SK-N-MC (cell line): ENCODE measurements at regions not wholly inside any gene's neighbourhood (a gene's known extent, or its start where the extent isn't known, plus 50 kb on each side); places are given as distances from the start of the nearest gene placed in this dataset.

ENCODE experiments used
- DNase-seq: peaks from one replicate; pipeline ENCODE4 v3.0.0-alpha.2; 2011; ENCODE audit warnings: low read depth, low spot score
- H3K27ac ChIP-seq: fragments of 200-600 bp; sonication (generic); 2 replicates; pipeline ENCODE4 v1.5.1; 2016; ENCODE audit warnings: mixed run types
- H3K36me3 ChIP-seq: fragments of 200-600 bp; sonication (generic); 2 replicates; pipeline ENCODE4 v1.6.1; 2017; ENCODE audit warnings: antibody characterized with exemption, low read length, mixed read lengths; ENCODE audit not compliant: insufficient read depth
- H3K4me3 ChIP-seq: fragments of 200-600 bp; sonication (generic); 2 replicates; pipeline ENCODE4 v1.5.1; 2016
- H3K9ac ChIP-seq: fragments of 200-600 bp; sonication (generic); 2 replicates; pipeline ENCODE4 v1.8.0; 2017; ENCODE audit warnings: mixed run types, mixed read lengths; ENCODE audit not compliant: insufficient read length
- H3K9me3 ChIP-seq: fragments of 200-600 bp; sonication (generic); 2 replicates; pipeline ENCODE4 v1.6.1; 2017; ENCODE audit warnings: low read depth, mild to moderate bottlenecking, antibody characterized with exemption, low read length, moderate library complexity, mixed read lengths
- EZH2 ChIP-seq: fragments of 200-600 bp; sonication (generic); IDR thresholded peaks from one replicate; pipeline ENCODE4 v1.6.1; 2017; ENCODE audit warnings: antibody characterized with exemption
- FOXP2 ChIP-seq: optimal IDR thresholded peaks from 2 replicates; pipeline ENCODE3; 2011; ENCODE audit warnings: mild to moderate bottlenecking, moderate library complexity; ENCODE audit not compliant: insufficient read depth; ENCODE audit errors: extremely low read length, control extremely low read depth
- POLR2AphosphoS5 ChIP-seq: IDR thresholded peaks from 2 replicates; pipeline ENCODE4 v1.6.1; 2012; ENCODE audit warnings: mild to moderate bottlenecking, low read depth, low read length, borderline replicate concordance

DNA sequence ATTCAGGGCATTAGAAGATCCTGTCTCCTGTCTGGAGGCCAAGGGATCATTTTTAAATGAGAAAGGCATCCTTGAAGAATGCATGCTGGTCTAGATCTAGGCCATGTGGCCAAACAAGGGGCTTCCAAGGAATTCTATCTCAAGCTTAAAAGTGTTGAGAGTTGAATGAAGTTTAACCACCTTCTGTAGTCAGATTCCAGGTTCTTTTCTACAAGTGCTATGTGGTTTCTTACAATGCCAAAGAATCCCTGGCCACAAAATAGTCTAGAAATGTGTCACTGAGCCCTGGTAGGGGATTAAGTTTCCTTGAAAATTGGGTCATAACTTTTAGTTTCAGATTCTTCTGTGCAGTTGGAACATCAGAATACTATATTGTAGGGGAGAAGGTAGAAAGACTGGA lies 640.7 kb upstream of the ACVR2A start:
- Histone ChIP-seq H3K4me3 (no peak overlapping the region), H3K27ac (no peak overlapping the region), H3K9ac (no peak overlapping the region), H3K9me3 (no peaks in the 10 kb centered on the region), H3K36me3 (no peaks in the 10 kb centered on the region)
- DNase-seq, result no peak
- TF ChIP-seq FOXP2 (no peak), EZH2 (no peak), POLR2AphosphoS5 (no peak)

DNA sequence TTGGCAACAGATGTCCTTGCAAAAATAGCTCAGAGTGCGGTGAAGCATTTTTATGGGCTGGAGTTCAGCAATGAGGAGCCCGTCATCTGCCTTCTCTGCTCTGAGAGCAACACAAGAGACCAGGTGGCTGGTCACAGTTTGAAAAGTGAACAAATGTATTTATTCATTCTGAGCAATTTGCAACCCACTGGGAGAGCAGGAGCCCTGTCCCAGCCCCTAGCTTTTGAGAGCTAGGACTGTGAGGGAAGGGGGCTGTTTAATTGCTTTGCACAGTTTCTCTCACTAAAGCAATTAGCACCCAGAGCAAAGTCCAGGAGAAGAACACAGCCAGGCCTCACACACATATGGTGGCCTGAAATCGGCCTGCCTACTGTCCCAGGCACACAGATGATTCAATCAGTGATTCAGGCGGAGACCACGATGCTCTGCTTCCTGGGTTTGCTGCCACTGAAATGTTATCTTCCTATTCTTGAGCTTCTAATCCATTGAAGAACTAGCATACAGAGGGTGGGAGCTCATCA lies 646.1 kb upstream of the ACVR2A start:
- no peak for TF ChIP-seq EZH2
- no peak for TF ChIP-seq POLR2AphosphoS5
- TF ChIP-seq FOXP2, result no peak
- no peak for DNase-seq
- Histone ChIP-seq H3K9ac (no peak overlapping the region), H3K9me3 (no peaks in the 10 kb centered on the region), H3K36me3 (no peaks in the 10 kb centered on the region), H3K4me3 (no peak overlapping the region), H3K27ac (no peak overlapping the region)

DNA sequence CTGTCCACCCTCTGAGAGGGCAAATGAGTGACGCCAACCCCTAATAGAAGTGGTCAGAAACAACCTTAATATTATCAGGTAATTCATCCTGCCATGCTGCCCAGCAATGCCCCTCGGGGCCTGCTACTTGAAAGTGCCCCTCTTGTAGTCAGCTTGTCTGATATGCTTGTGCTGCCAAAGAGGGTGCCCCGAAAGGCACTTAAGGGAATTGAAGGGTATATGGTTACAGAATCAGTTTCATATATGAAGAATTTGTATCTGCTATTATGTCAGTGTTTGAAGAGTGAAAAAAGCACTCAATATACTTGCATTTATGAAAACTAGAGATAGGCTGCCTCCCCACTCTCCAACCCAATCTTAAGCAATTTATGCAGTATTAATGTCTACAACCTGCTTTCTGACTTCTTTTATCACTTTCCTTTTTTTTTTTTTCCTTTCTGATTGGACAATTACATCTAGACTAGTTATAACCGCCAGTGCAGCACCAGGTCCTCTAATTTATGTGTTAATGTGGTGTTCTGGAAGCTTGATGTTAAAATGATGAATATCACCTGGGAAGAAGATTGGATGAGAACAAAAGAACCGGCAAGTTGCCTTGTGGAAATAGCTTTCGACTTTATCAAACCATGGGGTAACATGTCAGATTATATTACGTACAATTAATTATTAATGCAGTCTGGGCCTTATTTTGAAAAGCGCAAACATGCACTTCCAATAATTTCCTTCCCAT lies 646.9 kb upstream of the ACVR2A start:
- no peak for TF ChIP-seq EZH2
- no peak for TF ChIP-seq POLR2AphosphoS5
- no peak for TF ChIP-seq FOXP2
- Histone ChIP-seq H3K4me3 (no peak overlapping the region), H3K9me3 (no peaks in the 10 kb centered on the region; the same call in 1 of the 2 replicates), H3K36me3 (no peaks in the 10 kb centered on the region), H3K27ac (no peak overlapping the region), H3K9ac (no peak overlapping the region)
- DNase-seq, result no peak

DNA sequence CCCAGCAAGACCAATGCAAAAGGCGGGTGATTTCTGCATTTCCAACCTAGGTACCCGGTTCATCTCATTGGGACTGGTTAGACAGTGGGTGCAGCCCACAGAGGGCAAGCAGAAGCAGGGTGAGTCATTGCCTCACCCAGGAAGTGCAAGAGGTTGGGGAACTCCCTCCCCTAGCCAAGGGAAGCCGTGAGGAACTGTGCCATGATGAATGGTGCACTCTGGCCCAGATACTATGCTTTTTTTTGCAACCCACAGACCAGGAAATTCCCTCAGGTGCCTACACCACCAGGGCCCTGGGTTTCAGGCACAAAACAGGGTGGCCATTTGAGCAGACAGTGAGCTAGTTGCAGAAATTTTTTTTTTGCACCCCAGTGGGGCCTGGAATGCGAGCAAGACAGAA lies 662.6 kb upstream of the ACVR2A start:
- Histone ChIP-seq H3K9me3 (no peaks in the 10 kb centered on the region), H3K4me3 (no peak overlapping the region), H3K36me3 (no peaks in the 10 kb centered on the region), H3K27ac (no peak overlapping the region), H3K9ac (no peak overlapping the region)
- TF ChIP-seq FOXP2 (no peak), EZH2 (no peak), POLR2AphosphoS5 (no peak)
- DNase-seq, result no peak

DNA sequence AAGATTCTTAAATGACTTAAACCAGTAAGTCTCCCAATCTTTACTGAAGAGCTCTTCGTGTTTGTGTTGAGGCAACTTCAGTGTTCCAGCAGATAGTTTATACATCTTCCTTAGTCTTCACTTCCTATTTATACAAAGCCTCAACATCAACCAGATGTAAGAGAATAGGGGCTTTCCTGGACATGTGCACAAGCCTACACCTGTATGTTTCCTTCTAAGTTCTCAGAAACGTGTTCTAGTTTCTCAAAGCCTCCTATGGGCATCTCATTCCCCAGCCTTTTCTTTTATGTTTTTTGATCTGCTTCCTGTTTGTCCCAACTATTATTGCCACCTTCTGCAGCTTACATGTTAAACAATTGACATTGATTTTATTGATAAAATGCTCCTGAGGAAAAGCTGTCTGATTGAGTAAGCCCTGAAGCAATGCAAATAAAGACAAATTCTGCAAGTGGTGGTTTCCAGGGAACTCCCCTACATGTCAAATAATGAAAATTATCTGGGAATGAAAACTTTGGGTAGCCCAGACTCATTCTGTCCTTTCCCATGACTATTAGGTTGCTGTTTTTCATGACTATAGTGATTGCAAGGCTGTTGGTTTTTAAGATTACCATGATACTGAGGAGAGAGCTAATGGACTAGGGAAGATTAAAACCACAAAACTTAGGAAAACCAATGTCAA lies 663.3 kb upstream of the ACVR2A start:
- TF ChIP-seq EZH2 (no peak), FOXP2 (no peak), POLR2AphosphoS5 (no peak)
- no peaks in the 10 kb centered on the region for H3K36me3 ChIP-seq
- DNase-seq, result no peak
- H3K9ac ChIP-seq, result no peak overlapping the region
- no peak overlapping the region for H3K27ac ChIP-seq
- H3K4me3 ChIP-seq, result no peak overlapping the region
- no peaks in the 10 kb centered on the region for H3K9me3 ChIP-seq

DNA sequence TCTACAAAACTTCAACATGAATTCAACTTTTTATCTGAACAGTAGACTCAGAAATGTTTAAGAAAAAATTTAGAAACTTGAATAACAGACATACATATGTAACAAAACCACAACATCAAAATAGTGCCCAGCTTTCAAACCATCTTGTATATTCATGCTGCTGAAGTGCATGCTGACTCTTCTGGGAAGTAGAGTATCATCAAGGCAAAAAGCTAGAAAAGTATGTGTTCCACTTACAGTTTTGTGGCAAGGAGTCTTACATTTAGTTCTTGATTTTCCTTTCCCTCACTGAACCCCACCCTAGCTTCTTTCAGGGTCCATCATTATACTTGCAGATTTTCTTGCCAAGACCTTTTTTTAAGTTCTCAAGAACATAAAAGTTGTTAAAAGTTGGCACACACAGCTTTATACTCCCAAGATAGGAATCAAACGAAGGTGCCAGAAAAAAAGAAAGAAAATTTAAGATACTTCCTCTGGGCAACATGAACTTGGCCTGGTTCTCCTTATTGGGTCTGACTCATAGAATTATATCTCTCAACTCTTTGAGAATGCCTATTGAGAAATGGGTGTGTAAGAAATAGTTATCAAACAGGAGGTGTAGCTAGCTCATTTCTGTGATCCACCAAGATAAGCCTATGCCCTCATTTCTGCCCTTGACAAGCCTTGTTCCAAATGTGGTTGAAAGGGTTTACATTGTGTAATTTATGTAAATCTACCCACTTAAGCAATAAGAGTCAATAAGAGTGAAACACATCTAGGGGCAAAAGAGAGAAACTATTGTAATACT lies 667.6 kb upstream of the ACVR2A start:
- Histone ChIP-seq H3K9me3 (no peaks in the 10 kb centered on the region), H3K9ac (no peak overlapping the region), H3K27ac (no peak overlapping the region), H3K36me3 (no peaks in the 10 kb centered on the region), H3K4me3 (no peak overlapping the region)
- DNase-seq, result no peak
- TF ChIP-seq EZH2 (no peak), POLR2AphosphoS5 (no peak), FOXP2 (no peak)

DNA sequence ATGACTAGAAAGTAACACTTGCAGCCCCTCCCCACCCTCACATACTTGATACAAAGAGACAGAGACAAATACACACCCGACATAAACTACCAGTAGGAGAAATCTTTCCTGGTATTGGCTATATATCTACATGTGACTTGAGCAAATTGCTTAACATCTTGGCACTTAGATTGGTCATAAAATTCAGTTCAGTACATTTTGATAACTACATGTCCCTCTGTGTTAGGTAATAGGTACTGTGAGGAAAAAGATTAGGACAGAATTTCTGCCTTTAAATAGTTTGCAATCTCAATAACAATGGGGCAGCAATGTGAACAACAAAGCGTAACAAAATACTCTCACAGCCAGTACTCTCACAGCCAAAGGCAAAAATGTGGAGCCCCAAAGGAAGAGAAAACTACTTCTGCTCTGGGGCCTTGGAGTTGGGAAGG lies 670.0 kb upstream of the ACVR2A start:
- no peaks in the 10 kb centered on the region for H3K9me3 ChIP-seq
- no peak overlapping the region for H3K4me3 ChIP-seq
- no peak overlapping the region for H3K9ac ChIP-seq
- no peaks in the 10 kb centered on the region for H3K36me3 ChIP-seq
- no peak for DNase-seq
- no peak overlapping the region for H3K27ac ChIP-seq
- TF ChIP-seq EZH2 (no peak), FOXP2 (no peak), POLR2AphosphoS5 (no peak)

DNA sequence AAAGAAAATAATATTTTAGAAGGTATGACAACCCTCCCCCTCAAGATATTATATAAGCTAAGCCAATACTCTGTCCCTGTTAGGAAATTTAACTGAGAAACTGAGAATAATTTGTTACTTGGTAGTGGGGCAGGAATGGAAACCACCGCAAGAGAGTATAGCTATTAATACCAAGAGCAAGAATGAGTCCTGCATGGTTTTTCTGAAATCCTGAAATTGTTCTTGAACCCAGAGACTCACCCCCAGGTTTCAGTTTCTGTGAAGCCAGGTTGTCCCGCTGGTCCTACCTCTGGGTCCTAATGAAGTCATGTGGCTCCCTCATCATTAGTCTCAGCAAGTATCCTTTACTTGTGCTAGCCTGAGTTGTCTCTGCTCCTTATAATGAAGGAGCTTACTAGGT lies 671.0 kb upstream of the ACVR2A start:
- DNase-seq, result no peak
- no peaks in the 10 kb centered on the region for H3K9me3 ChIP-seq
- H3K4me3 ChIP-seq, result no peak overlapping the region
- H3K27ac ChIP-seq, result no peak overlapping the region
- no peak overlapping the region for H3K9ac ChIP-seq
- TF ChIP-seq POLR2AphosphoS5 (no peak), FOXP2 (no peak), EZH2 (no peak)
- H3K36me3 ChIP-seq, result no peaks in the 10 kb centered on the region
